ENCODE measurements at regions not wholly inside any gene's neighbourhood (a gene's known extent, or its start where the extent isn't known, plus 50 kb on each side); places are given as distances from the start of the nearest gene placed in this dataset.

GRCh38 chr10:65846541-65846940, 1079.3 kb upstream of the LRRTM3 start:
- TF ChIP-seq CTCF (IDR thresholded peaks at IDR 0.05; ENCODE audit: low read length) (no peak), EZH2 (IDR thresholded peaks at IDR 0.05; ENCODE audit: borderline replicate concordance, low read length) (no peak)
